Esophagus squamous epithelium (tissue), 4 donors: ENCODE measurements at regions not wholly inside any gene's neighbourhood (a gene's known extent, or its start where the extent isn't known, plus 50 kb on each side); places are given as distances from the start of the nearest gene placed in this dataset.

Experiments
- POLR2A ChIP-seq, 4 donors: fragments of 450-650 bp; IDR thresholded peaks; one replicate each; pipeline ENCODE4 v1.6.1; 2017; ENCODE audit warnings: antibody characterized with exemption in 4 of 4, mild to moderate bottlenecking in 4 of 4, moderate library complexity in 3 of 4
- TF ChIP-seq, protein P1 (sequence below), 6 experiments: fragments of 450-650 bp in 4 of 6; fragments of 200-600 bp in 2 of 6; sonication (generic) in 2 of 6; IDR thresholded peaks; one replicate each; pipeline ENCODE4 v1.5.1; 2016 to 2019; ENCODE audit warnings: antibody characterized with exemption in 6 of 6, mild to moderate bottlenecking in 4 of 6, moderate library complexity in 4 of 6

DNA sequence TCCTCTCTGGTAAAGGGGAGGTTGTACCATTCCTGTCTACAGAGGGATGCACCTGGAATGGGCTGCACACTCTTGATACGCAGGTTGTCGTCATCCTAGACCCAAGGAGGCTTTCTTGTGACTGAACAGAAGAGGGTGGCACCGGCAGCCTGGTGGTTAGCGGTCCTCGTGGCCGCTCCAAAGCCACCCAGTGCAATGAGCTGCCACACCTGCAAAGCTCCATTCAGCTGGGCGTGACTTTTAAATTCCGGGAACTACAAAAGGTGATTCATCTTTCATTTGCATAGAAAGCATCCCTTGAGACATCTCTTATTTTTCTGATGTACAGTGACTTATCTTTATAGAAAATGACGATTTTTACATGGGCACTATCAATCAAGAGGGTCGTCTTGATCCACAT is 286.1 kb upstream of the IRX1 start:
- TF ChIP-seq, protein P1, sequence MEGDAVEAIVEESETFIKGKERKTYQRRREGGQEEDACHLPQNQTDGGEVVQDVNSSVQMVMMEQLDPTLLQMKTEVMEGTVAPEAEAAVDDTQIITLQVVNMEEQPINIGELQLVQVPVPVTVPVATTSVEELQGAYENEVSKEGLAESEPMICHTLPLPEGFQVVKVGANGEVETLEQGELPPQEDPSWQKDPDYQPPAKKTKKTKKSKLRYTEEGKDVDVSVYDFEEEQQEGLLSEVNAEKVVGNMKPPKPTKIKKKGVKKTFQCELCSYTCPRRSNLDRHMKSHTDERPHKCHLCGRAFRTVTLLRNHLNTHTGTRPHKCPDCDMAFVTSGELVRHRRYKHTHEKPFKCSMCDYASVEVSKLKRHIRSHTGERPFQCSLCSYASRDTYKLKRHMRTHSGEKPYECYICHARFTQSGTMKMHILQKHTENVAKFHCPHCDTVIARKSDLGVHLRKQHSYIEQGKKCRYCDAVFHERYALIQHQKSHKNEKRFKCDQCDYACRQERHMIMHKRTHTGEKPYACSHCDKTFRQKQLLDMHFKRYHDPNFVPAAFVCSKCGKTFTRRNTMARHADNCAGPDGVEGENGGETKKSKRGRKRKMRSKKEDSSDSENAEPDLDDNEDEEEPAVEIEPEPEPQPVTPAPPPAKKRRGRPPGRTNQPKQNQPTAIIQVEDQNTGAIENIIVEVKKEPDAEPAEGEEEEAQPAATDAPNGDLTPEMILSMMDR (IDR thresholded peaks at IDR 0.05) = no peak
- TF ChIP-seq POLR2A (IDR thresholded peaks at IDR 0.05) = no peak
